AG04449 (cell line): ENCODE measurements at regions not wholly inside any gene's neighbourhood (a gene's known extent, or its start where the extent isn't known, plus 50 kb on each side); places are given as distances from the start of the nearest gene placed in this dataset.

Source experiments
- CTCF ChIA-PET: fragments of 350-600 bp; formaldehyde crosslinking; extraction: SDS; loops from one replicate; lab custom pipeline; 2021; ENCODE audit warnings: antibody characterized with exemption; lab: Yijun Ruan, JAX
- POLR2A ChIA-PET: fragments of 400-600, 350-600 bp; formaldehyde crosslinking; extraction: SDS; loops from one replicate; lab custom pipeline; 2020; ENCODE audit warnings: antibody characterized with exemption, inconsistent platforms; lab: Yijun Ruan, JAX
- DNase-seq: peaks from one replicate; pipeline ENCODE4 v3.0.0-alpha.2; 2010; ENCODE audit warnings: low read depth, low spot score
- H3K4me3 ChIP-seq: 2 replicates; pipeline ENCODE4 v1.5.1; 2011; ENCODE audit warnings: low read depth, mild to moderate bottlenecking, control low read depth, low read length
- CTCF ChIP-seq: IDR thresholded peaks from one replicate; pipeline ENCODE4 v1.5.1; 2011; ENCODE audit warnings: mild to moderate bottlenecking, moderate library complexity, low read length, control low read depth, inconsistent platforms; ENCODE audit not compliant: insufficient read depth; ENCODE audit errors: missing control alignments

GRCh38 chr22:23391022-23391421, 189.1 kb downstream of the IGLL1 start:
- ChIA-PET CTCF (interaction anchor here (1.4 kb wide), 1 partner anchor 458 kb away, joined by 3 read pairs; no protein-coding TSS in a partner anchor), POLR2A (no interaction called here)
- H3K4me3 ChIP-seq: no peak overlapping the region
- no peak for DNase-seq
- TF ChIP-seq CTCF: no peak

- ChIA-PET POLR2A (no interaction called here), CTCF (interaction anchor here (1.4 kb wide), 1 partner anchor 460 kb away, joined by 3 read pairs; no protein-coding TSS in a partner anchor)
- DNase-seq: no peak
- no peak overlapping the region for H3K4me3 ChIP-seq
- no peak for TF ChIP-seq CTCF
Observed at GRCh38 chr22:23389271-23390071, 190.6 kb downstream of the IGLL1 start.

- TF ChIP-seq CTCF: no peak
- ChIA-PET CTCF (no interaction called here), POLR2A (no interaction called here)
- no peak for DNase-seq
- no peak overlapping the region for H3K4me3 ChIP-seq
Observed at GRCh38 chr22:23388517-23388890, 191.6 kb downstream of the IGLL1 start.

- no peak overlapping the region for H3K4me3 ChIP-seq
- TF ChIP-seq CTCF: no peak
- no peak for DNase-seq
- CTCF ChIA-PET: interaction anchor here (0.8 to 1.2 kb wide), 7 partner anchors 11 to 428 kb away, joined by 3 to 6 read pairs (median 3); no protein-coding TSS in a partner anchor
- POLR2A ChIA-PET: no interaction called here
Observed at GRCh38 chr22:23387827-23388516, 192.1 kb downstream of the IGLL1 start.

- ChIA-PET CTCF (interaction anchor here (0.8 to 1.8 kb wide), 10 partner anchors 10 to 427 kb away, joined by 3 to 17 read pairs (median 5); no protein-coding TSS in a partner anchor), POLR2A (no interaction called here)
- no peak for DNase-seq
- H3K4me3 ChIP-seq: no peak overlapping the region
- no peak for TF ChIP-seq CTCF
Observed at GRCh38 chr22:23386822-23387580, 193.1 kb downstream of the IGLL1 start.
